ENCODE measurements at regions not wholly inside any gene's neighbourhood (a gene's known extent, or its start where the extent isn't known, plus 50 kb on each side); places are given as distances from the start of the nearest gene placed in this dataset.
A peak's percentile ranks its signal among the peaks of the same experiment; 100 is the strongest.

DNA sequence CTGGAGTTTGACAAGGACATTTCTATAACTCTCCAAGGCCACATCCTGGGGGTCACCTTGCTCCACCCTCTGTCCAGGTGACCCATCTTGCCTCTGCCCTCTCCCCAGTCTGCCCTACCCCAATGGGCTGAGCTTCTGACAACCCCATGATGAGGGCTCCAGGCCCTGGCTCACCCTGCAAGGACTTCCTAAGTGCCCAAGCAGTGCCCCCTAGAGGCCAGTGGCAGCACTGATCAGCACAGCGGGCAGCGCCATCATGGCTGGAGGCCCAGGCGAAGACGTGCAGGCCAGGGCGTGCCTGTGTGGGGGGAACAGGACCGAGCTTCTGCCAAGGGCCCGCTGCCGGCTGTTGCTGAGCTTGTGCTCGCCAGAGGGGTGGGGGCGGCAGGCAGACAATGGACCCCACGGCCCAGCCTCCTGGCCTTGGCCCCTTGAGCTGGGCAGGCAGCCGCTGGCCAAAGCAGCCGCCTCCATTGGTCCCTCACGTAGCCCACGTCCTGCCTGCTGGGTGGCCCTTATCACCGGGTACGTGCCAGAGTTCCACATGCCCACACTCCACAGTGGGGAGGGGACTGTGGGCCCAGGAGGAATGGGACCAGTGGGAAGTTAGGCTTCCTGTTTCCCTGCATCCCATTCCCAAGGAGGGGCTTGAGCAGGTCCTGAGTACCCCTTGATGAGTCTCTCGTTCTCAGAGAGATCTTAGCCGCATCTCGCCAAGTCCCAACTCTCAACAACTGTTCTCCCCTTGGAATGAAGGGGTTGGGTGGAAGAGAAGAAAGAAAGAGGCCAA lies 64.3 kb downstream of the MRPL14 start (continued):
- TF ChIP-seq, protein P1, sequence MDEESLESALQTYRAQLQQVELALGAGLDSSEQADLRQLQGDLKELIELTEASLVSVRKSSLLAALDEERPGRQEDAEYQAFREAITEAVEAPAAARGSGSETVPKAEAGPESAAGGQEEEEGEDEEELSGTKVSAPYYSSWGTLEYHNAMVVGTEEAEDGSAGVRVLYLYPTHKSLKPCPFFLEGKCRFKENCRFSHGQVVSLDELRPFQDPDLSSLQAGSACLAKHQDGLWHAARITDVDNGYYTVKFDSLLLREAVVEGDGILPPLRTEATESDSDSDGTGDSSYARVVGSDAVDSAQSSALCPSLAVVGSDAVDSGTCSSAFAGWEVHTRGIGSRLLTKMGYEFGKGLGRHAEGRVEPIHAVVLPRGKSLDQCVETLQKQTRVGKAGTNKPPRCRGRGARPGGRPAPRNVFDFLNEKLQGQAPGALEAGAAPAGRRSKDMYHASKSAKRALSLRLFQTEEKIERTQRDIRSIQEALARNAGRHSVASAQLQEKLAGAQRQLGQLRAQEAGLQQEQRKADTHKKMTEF (CRISPR knock-in tag; IDR thresholded peaks at IDR 0.05): no peak; the same call in 1 of the 2 replicates
- peak; percentile 69 for TF ChIP-seq ZFX (CRISPR knock-in tag; IDR thresholded peaks at IDR 0.05; ENCODE audit: low read depth)
- no peak for TF ChIP-seq NFE2L2 (IDR thresholded peaks at IDR 0.05; ENCODE audit: low read length)
- no peak for TF ChIP-seq ZNF776 (CRISPR knock-in tag; IDR thresholded peaks at IDR 0.05)
- TF ChIP-seq REL (CRISPR knock-in tag; conservative IDR thresholded peaks at IDR 0.05): no peak
- no peak; the same call in 1 of the 2 replicates for TF ChIP-seq KDM6A (CRISPR knock-in tag; IDR thresholded peaks at IDR 0.05; ENCODE audit: low read depth)
- TF ChIP-seq ZNF547 (CRISPR knock-in tag; IDR thresholded peaks at IDR 0.05): peak; percentile 70; the same call in 1 of the 2 replicates
- no peak for TF ChIP-seq SKI (IDR thresholded peaks at IDR 0.05; ENCODE audit: partially characterized antibody)
- TF ChIP-seq, protein P2, sequence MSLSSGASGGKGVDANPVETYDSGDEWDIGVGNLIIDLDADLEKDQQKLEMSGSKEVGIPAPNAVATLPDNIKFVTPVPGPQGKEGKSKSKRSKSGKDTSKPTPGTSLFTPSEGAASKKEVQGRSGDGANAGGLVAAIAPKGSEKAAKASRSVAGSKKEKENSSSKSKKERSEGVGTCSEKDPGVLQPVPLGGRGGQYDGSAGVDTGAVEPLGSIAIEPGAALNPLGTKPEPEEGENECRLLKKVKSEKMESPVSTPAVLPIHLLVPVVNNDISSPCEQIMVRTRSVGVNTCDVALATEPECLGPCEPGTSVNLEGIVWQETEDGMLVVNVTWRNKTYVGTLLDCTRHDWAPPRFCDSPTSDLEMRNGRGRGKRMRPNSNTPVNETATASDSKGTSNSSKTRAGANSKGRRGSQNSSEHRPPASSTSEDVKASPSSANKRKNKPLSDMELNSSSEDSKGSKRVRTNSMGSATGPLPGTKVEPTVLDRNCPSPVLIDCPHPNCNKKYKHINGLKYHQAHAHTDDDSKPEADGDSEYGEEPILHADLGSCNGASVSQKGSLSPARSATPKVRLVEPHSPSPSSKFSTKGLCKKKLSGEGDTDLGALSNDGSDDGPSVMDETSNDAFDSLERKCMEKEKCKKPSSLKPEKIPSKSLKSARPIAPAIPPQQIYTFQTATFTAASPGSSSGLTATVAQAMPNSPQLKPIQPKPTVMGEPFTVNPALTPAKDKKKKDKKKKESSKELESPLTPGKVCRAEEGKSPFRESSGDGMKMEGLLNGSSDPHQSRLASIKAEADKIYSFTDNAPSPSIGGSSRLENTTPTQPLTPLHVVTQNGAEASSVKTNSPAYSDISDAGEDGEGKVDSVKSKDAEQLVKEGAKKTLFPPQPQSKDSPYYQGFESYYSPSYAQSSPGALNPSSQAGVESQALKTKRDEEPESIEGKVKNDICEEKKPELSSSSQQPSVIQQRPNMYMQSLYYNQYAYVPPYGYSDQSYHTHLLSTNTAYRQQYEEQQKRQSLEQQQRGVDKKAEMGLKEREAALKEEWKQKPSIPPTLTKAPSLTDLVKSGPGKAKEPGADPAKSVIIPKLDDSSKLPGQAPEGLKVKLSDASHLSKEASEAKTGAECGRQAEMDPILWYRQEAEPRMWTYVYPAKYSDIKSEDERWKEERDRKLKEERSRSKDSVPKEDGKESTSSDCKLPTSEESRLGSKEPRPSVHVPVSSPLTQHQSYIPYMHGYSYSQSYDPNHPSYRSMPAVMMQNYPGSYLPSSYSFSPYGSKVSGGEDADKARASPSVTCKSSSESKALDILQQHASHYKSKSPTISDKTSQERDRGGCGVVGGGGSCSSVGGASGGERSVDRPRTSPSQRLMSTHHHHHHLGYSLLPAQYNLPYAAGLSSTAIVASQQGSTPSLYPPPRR (CRISPR knock-in tag; IDR thresholded peaks at IDR 0.05; ENCODE audit: borderline replicate concordance): no peak; the same call in 1 of the 2 replicates
- TF ChIP-seq, protein P3, sequence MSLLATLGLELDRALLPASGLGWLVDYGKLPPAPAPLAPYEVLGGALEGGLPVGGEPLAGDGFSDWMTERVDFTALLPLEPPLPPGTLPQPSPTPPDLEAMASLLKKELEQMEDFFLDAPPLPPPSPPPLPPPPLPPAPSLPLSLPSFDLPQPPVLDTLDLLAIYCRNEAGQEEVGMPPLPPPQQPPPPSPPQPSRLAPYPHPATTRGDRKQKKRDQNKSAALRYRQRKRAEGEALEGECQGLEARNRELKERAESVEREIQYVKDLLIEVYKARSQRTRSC (CRISPR knock-in tag; IDR thresholded peaks at IDR 0.05; ENCODE audit: low read depth): no peak
- no peak for TF ChIP-seq ZNF296 (CRISPR knock-in tag; conservative IDR thresholded peaks at IDR 0.05)
- TF ChIP-seq ATF1 (CRISPR knock-in tag; IDR thresholded peaks at IDR 0.05): 0 out of 2 replicates have a peak, but pooled peaks have one; percentile 47
- TF ChIP-seq, protein P4, sequence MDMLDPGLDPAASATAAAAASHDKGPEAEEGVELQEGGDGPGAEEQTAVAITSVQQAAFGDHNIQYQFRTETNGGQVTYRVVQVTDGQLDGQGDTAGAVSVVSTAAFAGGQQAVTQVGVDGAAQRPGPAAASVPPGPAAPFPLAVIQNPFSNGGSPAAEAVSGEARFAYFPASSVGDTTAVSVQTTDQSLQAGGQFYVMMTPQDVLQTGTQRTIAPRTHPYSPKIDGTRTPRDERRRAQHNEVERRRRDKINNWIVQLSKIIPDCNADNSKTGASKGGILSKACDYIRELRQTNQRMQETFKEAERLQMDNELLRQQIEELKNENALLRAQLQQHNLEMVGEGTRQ (IDR thresholded peaks at IDR 0.05; ENCODE audit: low read depth, low read length): no peak
- TF ChIP-seq, protein P4 (CRISPR knock-in tag; IDR thresholded peaks at IDR 0.05; ENCODE audit: borderline replicate concordance): no peak
- TF ChIP-seq, protein P5, sequence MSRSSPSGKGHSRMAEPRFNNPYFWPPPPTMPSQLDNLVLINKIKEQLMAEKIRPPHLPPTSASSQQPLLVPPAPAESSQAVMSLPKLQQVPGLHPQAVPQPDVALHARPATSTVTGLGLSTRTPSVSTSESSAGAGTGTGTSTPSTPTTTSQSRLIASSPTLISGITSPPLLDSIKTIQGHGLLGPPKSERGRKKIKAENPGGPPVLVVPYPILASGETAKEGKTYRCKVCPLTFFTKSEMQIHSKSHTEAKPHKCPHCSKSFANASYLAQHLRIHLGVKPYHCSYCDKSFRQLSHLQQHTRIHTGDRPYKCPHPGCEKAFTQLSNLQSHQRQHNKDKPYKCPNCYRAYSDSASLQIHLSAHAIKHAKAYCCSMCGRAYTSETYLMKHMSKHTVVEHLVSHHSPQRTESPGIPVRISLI (CRISPR knock-in tag; IDR thresholded peaks at IDR 0.05; ENCODE audit: borderline replicate concordance): no peak
- TF ChIP-seq ZNF235 (CRISPR knock-in tag; IDR thresholded peaks at IDR 0.05; ENCODE audit: borderline replicate concordance): no peak
